SK-N-SH treated with all-trans-retinoic acid at 6 μM for 48 hours (cell line): ENCODE measurements at regions not wholly inside any gene's neighbourhood (a gene's known extent, or its start where the extent isn't known, plus 50 kb on each side); places are given as distances from the start of the nearest gene placed in this dataset.

Experiments
- ATAC-seq: fragments of 200-7000 bp; cut with Tn5 transposase; 3 replicates; pipeline ENCODE4 v1.9.1; 2020; ENCODE audit warnings: mild to moderate bottlenecking, moderate library complexity
- BACH2 ChIP-seq: fragments of 250-450 bp; sonication (Bioruptor Pico); IDR thresholded peaks from 2 replicates; pipeline ENCODE4 v1.9.0; 2021; ENCODE audit warnings: mild to moderate bottlenecking, borderline replicate concordance
- CSDC2 ChIP-seq: fragments of 250-450 bp; sonication (Bioruptor Pico); IDR thresholded peaks from 2 replicates; pipeline ENCODE4 v1.5.0; 2020; ENCODE audit warnings: mild to moderate bottlenecking, moderate library complexity
- CSRNP3 ChIP-seq: fragments of 250-450 bp; sonication (Bioruptor Pico); IDR thresholded peaks from 2 replicates; pipeline ENCODE4 v1.5.1; 2021; ENCODE audit warnings: mild to moderate bottlenecking, moderate library complexity
- ESRRG ChIP-seq: fragments of 250-450 bp; sonication (Bioruptor Pico); IDR thresholded peaks from 2 replicates; pipeline ENCODE4 v1.6.1; 2021; ENCODE audit warnings: mild to moderate bottlenecking
- GLIS3 ChIP-seq: fragments of 250-450 bp; sonication (Bioruptor Pico); IDR thresholded peaks from 2 replicates; pipeline ENCODE4 v1.5.0; 2020; ENCODE audit warnings: mild to moderate bottlenecking, moderate library complexity
- ISL1 ChIP-seq: fragments of 250-450 bp; sonication (Bioruptor Pico); IDR thresholded peaks from 2 replicates; pipeline ENCODE4 v2.1.2; 2022; ENCODE audit warnings: mild to moderate bottlenecking, moderate library complexity
- PATZ1 ChIP-seq: fragments of 250-450 bp; sonication (Bioruptor Pico); IDR thresholded peaks from 2 replicates; pipeline ENCODE4 v1.8.0; 2020; ENCODE audit warnings: mild to moderate bottlenecking, moderate library complexity, borderline replicate concordance
- POU6F1 ChIP-seq: fragments of 250-450 bp; sonication (Bioruptor Pico); IDR thresholded peaks from 2 replicates; pipeline ENCODE4 v1.8.0; 2021; ENCODE audit warnings: low read depth, mild to moderate bottlenecking, moderate library complexity, borderline replicate concordance
- PPARA ChIP-seq: fragments of 250-450 bp; sonication (Bioruptor Pico); IDR thresholded peaks from 2 replicates; pipeline ENCODE4 v1.5.0; 2020; ENCODE audit warnings: mild to moderate bottlenecking, borderline replicate concordance
- RARB ChIP-seq: fragments of 250-450 bp; sonication (Bioruptor Pico); IDR thresholded peaks from 2 replicates; pipeline ENCODE4 v1.8.0; 2021; ENCODE audit warnings: mild to moderate bottlenecking, moderate library complexity
- SNAI2 ChIP-seq: fragments of 250-450 bp; sonication (Bioruptor Pico); IDR thresholded peaks from 2 replicates; pipeline ENCODE4 v1.5.0; 2020; ENCODE audit warnings: mild to moderate bottlenecking, moderate library complexity
- TCF4 ChIP-seq: fragments of 250-450 bp; sonication (Bioruptor Pico); IDR thresholded peaks from 2 replicates; pipeline ENCODE4 v1.8.0; 2021; ENCODE audit warnings: mild to moderate bottlenecking, moderate library complexity, borderline replicate concordance
- TSHZ2 ChIP-seq: fragments of 250-450 bp; sonication (Bioruptor Pico); IDR thresholded peaks from 2 replicates; pipeline ENCODE4 v1.5.0; 2020; ENCODE audit warnings: mild to moderate bottlenecking, moderate library complexity
- ZC3H10 ChIP-seq: fragments of 250-450 bp; sonication (Bioruptor Pico); IDR thresholded peaks from 2 replicates; pipeline ENCODE4 v1.5.1; 2021; ENCODE audit warnings: mild to moderate bottlenecking, moderate library complexity
- ZFP3 ChIP-seq: fragments of 250-450 bp; sonication (Bioruptor Pico); IDR thresholded peaks from 2 replicates; pipeline ENCODE4 v1.5.0; 2020; ENCODE audit warnings: mild to moderate bottlenecking, moderate library complexity
- ZFP30 ChIP-seq: fragments of 450-650 bp; formaldehyde crosslinking; IDR thresholded peaks from 2 replicates; pipeline ENCODE4 v1.5.0; 2022; ENCODE audit warnings: mild to moderate bottlenecking, moderate library complexity
- ZNF565 ChIP-seq: fragments of 450-650 bp; formaldehyde crosslinking; conservative IDR thresholded peaks from 2 replicates; pipeline ENCODE4 v1.5.0; 2020; ENCODE audit warnings: low read depth, mild to moderate bottlenecking, moderate library complexity
- ZNF70 ChIP-seq: fragments of 450-650 bp; formaldehyde crosslinking; IDR thresholded peaks from 2 replicates; pipeline ENCODE4 v1.5.0; 2020; ENCODE audit warnings: mild to moderate bottlenecking, moderate library complexity
- ZNF8 ChIP-seq: fragments of 450-650 bp; formaldehyde crosslinking; IDR thresholded peaks from 2 replicates; pipeline ENCODE4 v1.5.0; 2020; ENCODE audit warnings: mild to moderate bottlenecking, moderate library complexity

GRCh38 chr15:77851691-77852090 is 219.0 kb upstream of the LINGO1 start:
- no peak for TF ChIP-seq PPARA (CRISPR knock-in tag)
- TF ChIP-seq TCF4 (CRISPR knock-in tag), result no peak
- TF ChIP-seq ZNF565 (CRISPR knock-in tag), result no peak
- peak; percentile 59; the same call in 2 of the 3 replicates for ATAC-seq

GRCh38 chr15:77851086-77851485 is 218.4 kb upstream of the LINGO1 start:
- TF ChIP-seq ZNF70 (CRISPR knock-in tag) (no peak), CSDC2 (CRISPR knock-in tag) (no peak), ZFP3 (CRISPR knock-in tag) (no peak), BACH2 (CRISPR knock-in tag) (no peak), PPARA (CRISPR knock-in tag) (no peak), ZNF565 (CRISPR knock-in tag) (no peak)

GRCh38 chr15:77846986-77847385 is 214.3 kb upstream of the LINGO1 start:
- TF ChIP-seq TSHZ2 (CRISPR knock-in tag) (no peak), GLIS3 (no peak), BACH2 (CRISPR knock-in tag) (no peak), PATZ1 (CRISPR knock-in tag) (no peak), POU6F1 (CRISPR knock-in tag) (no peak), ZC3H10 (CRISPR knock-in tag) (no peak), RARB (CRISPR knock-in tag) (no peak), ZNF70 (CRISPR knock-in tag) (no peak), ZNF565 (CRISPR knock-in tag) (no peak), TCF4 (CRISPR knock-in tag) (no peak), ZFP3 (CRISPR knock-in tag) (no peak), SNAI2 (CRISPR knock-in tag) (no peak), CSRNP3 (CRISPR knock-in tag) (no peak), PPARA (CRISPR knock-in tag) (no peak), ZNF8 (CRISPR knock-in tag) (no peak), ZFP30 (CRISPR knock-in tag) (no peak), ESRRG (no peak)
- ATAC-seq, result no peak

More at GRCh38 chr15:77851086-77851485, 218.4 kb upstream of the LINGO1 start:
- no peak for ATAC-seq

- no peak for ATAC-seq
- TF ChIP-seq ZC3H10 (CRISPR knock-in tag), result no peak
- no peak for TF ChIP-seq TCF4 (CRISPR knock-in tag)
- TF ChIP-seq TSHZ2 (CRISPR knock-in tag), result no peak
- no peak for TF ChIP-seq ZNF8 (CRISPR knock-in tag)
- no peak for TF ChIP-seq ISL1 (CRISPR knock-in tag)
- TF ChIP-seq PATZ1 (CRISPR knock-in tag), result no peak
- TF ChIP-seq CSRNP3 (CRISPR knock-in tag), result no peak
- TF ChIP-seq SNAI2 (CRISPR knock-in tag), result no peak
These were observed 213.6 kb upstream of the LINGO1 start for GRCh38 chr15:77846360-77846759.
